ENCODE measurements at regions not wholly inside any gene's neighbourhood (a gene's known extent, or its start where the extent isn't known, plus 50 kb on each side); places are given as distances from the start of the nearest gene placed in this dataset.

DNA sequence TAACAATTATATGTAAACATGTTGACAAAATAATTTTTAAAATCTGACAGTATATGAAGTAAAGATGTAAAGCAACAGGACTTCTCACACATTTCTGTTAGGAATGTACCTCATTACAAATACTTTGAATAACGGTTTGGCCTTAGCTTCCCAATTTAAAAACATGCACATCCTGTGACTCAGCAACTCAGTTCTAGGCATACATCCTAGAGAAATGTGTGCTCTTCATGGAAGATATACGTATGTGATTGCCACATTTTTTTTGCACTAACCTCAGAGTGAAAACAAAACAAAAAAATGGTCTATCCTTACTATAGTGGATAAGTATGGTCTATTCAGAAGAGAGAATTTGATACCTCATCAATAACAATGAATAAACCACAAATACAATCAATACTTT lies 314.6 kb downstream of the LIG4 start:
- no peaks in the 10 kb centered on the region for H3K9me3 ChIP-seq (ENCODE audit: control insufficient read depth in 2 of 2, insufficient read depth in 1 of 2, low read length in 1 of 2)
- H3K4me3 ChIP-seq (ENCODE audit: low read length in 2 of 2), result no peak overlapping the region
- WGBS, result 32% methylated on average over 2 of the region's 2 CpGs
- no peaks in the 10 kb centered on the region for H3K4me1 ChIP-seq (ENCODE audit: control insufficient read depth in 2 of 2, insufficient read depth in 2 of 2, low read length in 2 of 2)
- no peaks in the 10 kb centered on the region for H3K27me3 ChIP-seq (ENCODE audit: control insufficient read depth in 2 of 2, insufficient read depth in 1 of 2, low read length in 1 of 2)
- H3K27ac ChIP-seq (ENCODE audit: low read depth in 1 of 2, low read length in 1 of 2), result no peak overlapping the region
- no peak for DNase-seq (ENCODE audit: low read depth in 6 of 9, low spot score in 9 of 9)
- no peaks in the 10 kb centered on the region for H3K36me3 ChIP-seq (ENCODE audit: control insufficient read depth in 2 of 2, insufficient read depth in 2 of 2, low read length in 1 of 2)

DNA sequence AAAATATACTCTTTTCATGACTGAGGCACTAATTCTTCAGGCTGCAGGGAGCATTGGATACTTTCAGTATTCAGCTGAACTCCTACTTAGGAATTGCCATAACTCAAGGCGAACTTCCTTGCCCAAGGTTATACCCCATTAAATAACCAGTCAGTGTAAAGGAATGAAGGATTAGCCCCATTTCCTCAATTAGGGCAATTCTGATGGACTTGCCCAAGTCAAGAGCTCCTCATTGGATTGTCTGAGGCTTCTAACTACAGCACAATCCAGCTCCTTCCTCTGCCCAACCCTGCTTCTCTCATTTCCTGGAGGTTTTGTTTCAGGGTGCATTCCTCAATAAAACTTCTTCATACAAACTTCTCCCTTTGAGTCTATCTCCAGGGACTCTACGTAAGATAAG lies 329.2 kb downstream of the LIG4 start:
- Histone ChIP-seq H3K27me3 (ENCODE audit: control insufficient read depth in 2 of 2, insufficient read depth in 1 of 2, low read length in 1 of 2) (no peaks in the 10 kb centered on the region), H3K4me1 (ENCODE audit: control insufficient read depth in 2 of 2, insufficient read depth in 2 of 2, low read length in 2 of 2) (no peaks in the 10 kb centered on the region), H3K27ac (ENCODE audit: low read depth in 1 of 2, low read length in 1 of 2) (no peak overlapping the region), H3K9me3 (ENCODE audit: control insufficient read depth in 2 of 2, insufficient read depth in 1 of 2, low read length in 1 of 2) (no peaks in the 10 kb centered on the region), H3K4me3 (ENCODE audit: low read length in 2 of 2) (no peak overlapping the region), H3K36me3 (ENCODE audit: control insufficient read depth in 2 of 2, insufficient read depth in 2 of 2, low read length in 1 of 2) (no peaks in the 10 kb centered on the region)
- no peak for DNase-seq (ENCODE audit: low read depth in 6 of 9, low spot score in 9 of 9)
- 44% methylated on average over 2 of the region's 2 CpGs for WGBS

DNA sequence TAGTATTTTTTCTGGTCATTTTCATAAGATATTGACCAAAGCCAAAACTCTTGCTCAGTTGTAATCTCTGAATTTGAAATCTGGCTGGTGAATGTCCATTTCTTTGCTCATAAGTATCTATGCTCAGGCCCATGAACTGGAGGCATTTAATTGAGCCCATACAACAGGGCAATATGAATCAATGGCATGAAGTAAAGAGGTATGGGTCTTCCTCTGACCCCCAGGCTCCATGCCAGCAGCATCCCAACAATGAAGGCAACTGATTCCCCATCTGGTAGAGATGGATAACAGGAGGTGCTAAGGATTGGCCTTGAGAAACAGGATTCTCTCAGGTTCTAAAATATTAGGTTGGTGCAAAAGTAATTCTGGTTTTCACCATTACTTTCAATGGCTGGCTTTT lies 330.8 kb downstream of the LIG4 start:
- no peak overlapping the region for H3K27ac ChIP-seq (ENCODE audit: low read depth in 1 of 2, low read length in 1 of 2)
- no peak overlapping the region for H3K4me3 ChIP-seq (ENCODE audit: low read length in 2 of 2)
- DNase-seq (ENCODE audit: low read depth in 6 of 9, low spot score in 9 of 9), result no peak
- no peaks in the 10 kb centered on the region for H3K36me3 ChIP-seq (ENCODE audit: control insufficient read depth in 2 of 2, insufficient read depth in 2 of 2, low read length in 1 of 2)
- H3K27me3 ChIP-seq (ENCODE audit: control insufficient read depth in 2 of 2, insufficient read depth in 1 of 2, low read length in 1 of 2), result no peaks in the 10 kb centered on the region
- no peaks in the 10 kb centered on the region for H3K4me1 ChIP-seq (ENCODE audit: control insufficient read depth in 2 of 2, insufficient read depth in 2 of 2, low read length in 2 of 2)
- no peaks in the 10 kb centered on the region for H3K9me3 ChIP-seq (ENCODE audit: control insufficient read depth in 2 of 2, insufficient read depth in 1 of 2, low read length in 1 of 2)

DNA sequence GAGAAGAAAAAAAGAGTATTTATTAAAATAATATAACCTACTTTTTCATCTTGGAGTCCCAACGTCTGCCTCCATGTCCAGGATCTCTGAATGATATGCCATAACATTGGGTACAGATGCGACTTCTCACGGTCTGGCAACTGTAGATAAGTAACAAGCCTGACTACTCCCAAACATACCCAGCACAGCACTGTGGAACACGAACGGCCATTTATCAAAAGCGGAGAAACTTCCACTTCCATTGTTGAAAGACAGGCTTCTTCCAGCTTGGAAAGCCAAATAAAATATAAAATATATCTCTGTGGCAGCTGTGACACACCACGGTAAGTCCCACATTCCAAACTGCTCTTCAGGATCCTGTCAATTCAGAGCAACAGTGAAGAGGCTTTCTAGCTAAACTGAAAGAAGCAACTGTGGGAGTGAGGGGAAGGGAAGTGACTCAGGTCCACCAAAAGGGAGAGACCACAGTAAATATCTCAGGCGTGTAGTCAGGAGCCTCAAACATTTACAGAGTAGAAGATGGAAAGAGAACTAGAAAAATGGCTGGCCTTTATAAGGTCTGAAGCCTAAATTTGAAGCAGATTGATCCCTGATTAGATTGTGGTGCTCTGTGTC lies 331.7 kb downstream of the LIG4 start:
- H3K9me3 ChIP-seq (ENCODE audit: control insufficient read depth in 2 of 2, insufficient read depth in 1 of 2, low read length in 1 of 2), result no peaks in the 10 kb centered on the region
- H3K27ac ChIP-seq (ENCODE audit: low read depth in 1 of 2, low read length in 1 of 2), result no peak overlapping the region
- no peaks in the 10 kb centered on the region for H3K4me1 ChIP-seq (ENCODE audit: control insufficient read depth in 2 of 2, insufficient read depth in 2 of 2, low read length in 2 of 2)
- DNase-seq (ENCODE audit: low read depth in 6 of 9, low spot score in 9 of 9), result no peak
- H3K36me3 ChIP-seq (ENCODE audit: control insufficient read depth in 2 of 2, insufficient read depth in 2 of 2, low read length in 1 of 2), result no peaks in the 10 kb centered on the region
- no peak overlapping the region for H3K4me3 ChIP-seq (ENCODE audit: low read length in 2 of 2)
- 66% methylated on average over 8 of the region's 8 CpGs for WGBS
- H3K27me3 ChIP-seq (ENCODE audit: control insufficient read depth in 2 of 2, insufficient read depth in 1 of 2, low read length in 1 of 2), result no peaks in the 10 kb centered on the region

DNA sequence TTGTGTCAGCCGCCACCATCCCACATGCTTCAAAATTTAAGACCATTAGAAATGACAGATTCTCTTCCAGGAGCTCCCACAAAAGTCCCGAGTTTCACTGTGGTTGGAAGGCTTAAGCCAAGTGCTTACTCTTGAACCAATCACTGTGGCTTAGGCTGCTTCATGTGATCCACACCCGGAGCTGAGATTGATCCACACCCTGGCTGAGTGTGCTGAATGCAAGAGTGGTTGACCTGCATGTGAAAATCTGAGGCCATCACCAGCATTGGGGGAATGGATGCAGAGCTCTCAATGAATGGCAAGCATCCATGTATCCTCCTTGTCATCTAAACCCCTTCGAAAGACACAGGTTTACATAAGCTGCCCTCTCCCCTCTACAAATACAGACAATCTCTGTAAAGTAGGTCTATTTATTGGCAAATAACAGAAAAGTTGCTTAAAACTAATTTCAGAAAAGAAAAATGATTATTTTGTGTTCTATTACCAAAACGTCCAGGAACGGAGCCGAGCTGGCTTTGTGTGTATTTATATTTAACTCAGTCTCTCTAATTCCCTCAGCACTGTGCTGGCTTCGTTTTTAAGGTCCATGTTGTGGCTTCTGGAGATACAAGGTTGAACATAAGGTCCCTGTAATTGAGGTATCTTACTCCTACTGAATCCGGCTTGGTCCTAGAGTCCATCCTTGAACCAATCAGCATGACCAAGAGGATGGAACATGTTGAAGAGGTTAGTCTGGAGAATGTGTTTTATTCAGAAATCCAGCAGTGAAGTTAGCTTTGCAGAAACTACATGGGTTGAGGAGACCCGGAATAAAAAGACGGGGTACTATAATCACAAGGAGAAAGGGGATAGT lies 332.4 kb downstream of the LIG4 start:
- Histone ChIP-seq H3K9me3 (ENCODE audit: control insufficient read depth in 2 of 2, insufficient read depth in 1 of 2, low read length in 1 of 2) (no peaks in the 10 kb centered on the region), H3K36me3 (ENCODE audit: control insufficient read depth in 2 of 2, insufficient read depth in 2 of 2, low read length in 1 of 2) (no peaks in the 10 kb centered on the region), H3K4me3 (ENCODE audit: low read length in 2 of 2) (no peak overlapping the region), H3K27me3 (ENCODE audit: control insufficient read depth in 2 of 2, insufficient read depth in 1 of 2, low read length in 1 of 2) (no peaks in the 10 kb centered on the region), H3K27ac (ENCODE audit: low read depth in 1 of 2, low read length in 1 of 2) (no peak overlapping the region), H3K4me1 (ENCODE audit: control insufficient read depth in 2 of 2, insufficient read depth in 2 of 2, low read length in 2 of 2) (no peaks in the 10 kb centered on the region)
- DNase-seq (ENCODE audit: low read depth in 6 of 9, low spot score in 9 of 9), result no peak
- WGBS, result 85% methylated on average over 11 of the region's 11 CpGs

DNA sequence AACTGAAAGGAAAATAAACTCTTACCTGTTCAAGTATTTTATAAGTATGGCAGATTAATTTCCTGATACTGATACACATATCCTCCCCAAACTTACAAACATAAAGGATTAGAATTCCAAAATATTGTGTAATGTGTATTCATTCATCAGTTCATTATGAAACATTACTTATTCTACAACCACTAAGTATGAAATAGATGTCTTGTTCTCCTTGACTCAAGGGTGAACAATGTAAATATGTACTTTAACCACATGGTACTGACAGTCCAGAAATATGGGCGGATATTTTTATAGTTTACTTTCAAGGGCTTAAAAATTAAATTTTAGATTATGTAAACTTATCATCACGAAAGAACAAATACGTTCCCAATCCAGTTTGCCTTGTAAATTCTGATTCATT lies 334.0 kb downstream of the LIG4 start:
- H3K36me3 ChIP-seq (ENCODE audit: control insufficient read depth in 2 of 2, insufficient read depth in 2 of 2, low read length in 1 of 2), result no peaks in the 10 kb centered on the region
- H3K4me1 ChIP-seq (ENCODE audit: control insufficient read depth in 2 of 2, insufficient read depth in 2 of 2, low read length in 2 of 2), result no peaks in the 10 kb centered on the region
- 94% methylated on average over 3 of the region's 3 CpGs for WGBS
- no peak overlapping the region for H3K4me3 ChIP-seq (ENCODE audit: low read length in 2 of 2)
- H3K27me3 ChIP-seq (ENCODE audit: control insufficient read depth in 2 of 2, insufficient read depth in 1 of 2, low read length in 1 of 2), result no peaks in the 10 kb centered on the region
- no peak for DNase-seq (ENCODE audit: low read depth in 6 of 9, low spot score in 9 of 9)
- H3K9me3 ChIP-seq (ENCODE audit: control insufficient read depth in 2 of 2, insufficient read depth in 1 of 2, low read length in 1 of 2), result no peaks in the 10 kb centered on the region
- H3K27ac ChIP-seq (ENCODE audit: low read depth in 1 of 2, low read length in 1 of 2), result no peak overlapping the region

DNA sequence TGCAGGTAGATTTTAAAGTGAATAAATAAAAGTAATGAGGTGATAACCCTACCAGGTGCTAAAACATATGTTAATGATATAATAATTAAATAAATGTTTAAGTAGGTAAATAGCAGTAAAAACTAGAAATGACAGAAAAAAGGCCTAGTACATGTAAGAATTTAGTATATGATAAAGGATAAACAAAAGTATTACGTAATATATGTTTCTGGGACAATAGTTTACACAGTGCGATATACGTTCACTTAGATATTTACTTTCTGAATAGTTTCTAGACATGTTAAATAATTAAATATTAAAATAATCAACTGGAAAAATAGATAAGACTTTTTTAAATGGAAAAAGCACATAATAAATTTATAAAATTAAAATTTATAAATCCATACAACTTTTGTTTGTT lies 340.9 kb downstream of the LIG4 start:
- peaks cover 0 to 5% of the 10 kb centered on the region in 2 donors for H3K27me3 ChIP-seq (ENCODE audit: control insufficient read depth in 2 of 2, insufficient read depth in 1 of 2, low read length in 1 of 2)
- H3K4me1 ChIP-seq (ENCODE audit: control insufficient read depth in 2 of 2, insufficient read depth in 2 of 2, low read length in 2 of 2), result no peaks in the 10 kb centered on the region
- H3K27ac ChIP-seq (ENCODE audit: low read depth in 1 of 2, low read length in 1 of 2), result no peak overlapping the region
- 97% methylated on average over 3 of the region's 3 CpGs for WGBS
- H3K9me3 ChIP-seq (ENCODE audit: control insufficient read depth in 2 of 2, insufficient read depth in 1 of 2, low read length in 1 of 2), result no peaks in the 10 kb centered on the region
- H3K4me3 ChIP-seq (ENCODE audit: low read length in 2 of 2), result no peak overlapping the region
- no peak for DNase-seq (ENCODE audit: low read depth in 6 of 9, low spot score in 9 of 9)
- H3K36me3 ChIP-seq (ENCODE audit: control insufficient read depth in 2 of 2, insufficient read depth in 2 of 2, low read length in 1 of 2), result no peaks in the 10 kb centered on the region

DNA sequence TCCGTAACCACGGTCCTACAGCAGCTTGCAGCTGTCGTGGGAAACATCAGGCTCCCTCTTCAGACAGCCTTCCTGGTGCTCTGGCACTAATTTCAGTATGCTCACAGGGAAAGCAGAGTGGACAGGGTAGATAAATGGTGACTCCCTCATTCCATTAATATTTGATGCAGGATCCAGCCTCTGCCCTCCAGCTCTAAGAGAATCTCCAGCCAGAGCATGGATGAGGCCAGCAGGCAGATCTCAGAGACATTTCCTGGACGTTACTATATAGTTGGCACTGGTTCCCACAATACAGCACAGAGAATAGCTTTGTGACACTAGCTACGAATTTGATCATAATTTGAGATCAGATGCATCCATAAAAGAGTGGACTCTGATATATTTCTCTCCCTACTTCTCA lies 341.4 kb downstream of the LIG4 start:
- no peak for DNase-seq (ENCODE audit: low read depth in 6 of 9, low spot score in 9 of 9)
- H3K27me3 ChIP-seq (ENCODE audit: control insufficient read depth in 2 of 2, insufficient read depth in 1 of 2, low read length in 1 of 2), result peaks cover 0 to 8% of the 10 kb centered on the region in 2 donors
- H3K27ac ChIP-seq (ENCODE audit: low read depth in 1 of 2, low read length in 1 of 2), result no peak overlapping the region
- 82% methylated on average over 5 of the region's 5 CpGs for WGBS
- no peaks in the 10 kb centered on the region for H3K4me1 ChIP-seq (ENCODE audit: control insufficient read depth in 2 of 2, insufficient read depth in 2 of 2, low read length in 2 of 2)
- no peaks in the 10 kb centered on the region for H3K36me3 ChIP-seq (ENCODE audit: control insufficient read depth in 2 of 2, insufficient read depth in 2 of 2, low read length in 1 of 2)
- no peak overlapping the region for H3K4me3 ChIP-seq (ENCODE audit: low read length in 2 of 2)
- no peaks in the 10 kb centered on the region for H3K9me3 ChIP-seq (ENCODE audit: control insufficient read depth in 2 of 2, insufficient read depth in 1 of 2, low read length in 1 of 2)

DNA sequence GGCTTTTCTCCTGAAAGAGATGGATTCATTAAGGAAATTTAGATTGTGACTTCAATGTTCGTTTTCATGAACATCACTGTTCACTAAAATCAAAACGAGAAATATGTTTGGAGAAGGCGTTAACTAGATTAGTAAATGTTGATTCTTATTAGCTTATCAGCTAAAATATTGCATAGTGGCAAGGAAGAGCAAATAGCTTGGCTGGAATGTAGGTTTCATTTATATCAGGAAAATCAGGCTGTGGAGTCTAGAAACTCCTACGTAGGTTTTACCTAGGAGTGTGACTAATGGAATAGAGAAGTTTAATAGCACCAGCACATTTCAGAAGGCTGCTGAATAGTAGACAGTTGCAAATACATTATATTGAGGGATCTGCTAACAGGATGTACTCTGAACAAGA lies 344.9 kb downstream of the LIG4 start:
- Histone ChIP-seq H3K36me3 (ENCODE audit: control insufficient read depth in 2 of 2, insufficient read depth in 2 of 2, low read length in 1 of 2) (no peaks in the 10 kb centered on the region), H3K27me3 (ENCODE audit: control insufficient read depth in 2 of 2, insufficient read depth in 1 of 2, low read length in 1 of 2) (peaks cover 31 to 42% of the 10 kb centered on the region in 2 donors), H3K9me3 (ENCODE audit: control insufficient read depth in 2 of 2, insufficient read depth in 1 of 2, low read length in 1 of 2) (no peaks in the 10 kb centered on the region), H3K27ac (ENCODE audit: low read depth in 1 of 2, low read length in 1 of 2) (no peak overlapping the region), H3K4me1 (ENCODE audit: control insufficient read depth in 2 of 2, insufficient read depth in 2 of 2, low read length in 2 of 2) (no peaks in the 10 kb centered on the region), H3K4me3 (ENCODE audit: low read length in 2 of 2) (no peak overlapping the region)
- no peak for DNase-seq (ENCODE audit: low read depth in 6 of 9, low spot score in 9 of 9)
- WGBS, result 91% methylated on average over 4 of the region's 4 CpGs
